Ovary (tissue), 7 donors: ENCODE measurements at regions not wholly inside any gene's neighbourhood (a gene's known extent, or its start where the extent isn't known, plus 50 kb on each side); places are given as distances from the start of the nearest gene placed in this dataset.

Experiments
- DNase-seq, 5 donors: peaks; one replicate each; pipeline ENCODE4 v3.0.0-alpha.2; 2019 to 2020
- H3K27ac ChIP-seq, 2 donors: fragments of 200-600 bp; one replicate each; pipeline versions ENCODE4 v1.5.1 to v1.8.0; 2019 to 2022
- H3K27me3 ChIP-seq: fragments of 200-600 bp; one replicate; pipeline ENCODE4 v1.8.0; 2022
- H3K36me3 ChIP-seq: fragments of 200-600 bp; sonication (generic); one replicate; pipeline ENCODE4 v1.5.1; 2019
- H3K4me1 ChIP-seq: one replicate; pipeline ENCODE4 v1.8.1; 2013; ENCODE audit warnings: mild to moderate bottlenecking, moderate library complexity; ENCODE audit not compliant: insufficient read depth
- H3K4me3 ChIP-seq: fragments of 200-600 bp; sonication (generic); one replicate; pipeline ENCODE4 v1.5.1; 2017
- H3K9me3 ChIP-seq, 2 donors: fragments of 200-600 bp in 1 of 2; sonication (generic) in 1 of 2; one replicate each; pipeline versions ENCODE4 v1.5.1 to v1.8.1; 2013 to 2019; ENCODE audit warnings: mild to moderate bottlenecking in 1 of 2, moderate library complexity in 1 of 2
- EP300 ChIP-seq: sonication (generic); formaldehyde crosslinking; IDR thresholded peaks from one replicate; pipeline ENCODE4 v1.6.1; 2017; ENCODE audit warnings: antibody characterized with exemption
- POLR2A ChIP-seq: fragments of 450-650 bp; IDR thresholded peaks from one replicate; pipeline ENCODE4 v1.6.1; 2017; ENCODE audit warnings: antibody characterized with exemption, mild to moderate bottlenecking, moderate library complexity
- WGBS, 3 donors: extraction: QIAGEN DNeasy Blood & Tissue Kit in 1 of 3; methylation state at CpG; one replicate each; pipeline versions ENCODE4 v1.1.5 to v1.1.7; 2013 to 2017; 5-methylcytosine and 5-hydroxymethylcytosine counted together
- intact Hi-C, 4 donors: fragments of 100-400 bp; cut with DNase I; formaldehyde crosslinking; loops; one replicate each; pipeline versions ENCODE4 v1.11.0 to v1.15.1; 2022 to 2023
- TF ChIP-seq, protein P1 (sequence below), 3 donors: fragments of 450-650 bp in 2 of 3; fragments of 200-600 bp in 1 of 3; IDR thresholded peaks; one replicate each; pipeline versions ENCODE4 v1.5.1 to v1.8.0; 2016 to 2022; ENCODE audit warnings: antibody characterized with exemption in 3 of 3, mild to moderate bottlenecking in 1 of 3
- donor health status: DM: no; HTN: no; CAD: no; lungs with moderate emphysema.
- donor health status: DM: no; HTN: no; CAD: no.
- donor health status: Bipolar disorder and iron deficiency.
- donor health status: DM: no; HTN: no; CAD: no.
- donor health status: DM: yes; HTN: yes; CAD: no.

DNA sequence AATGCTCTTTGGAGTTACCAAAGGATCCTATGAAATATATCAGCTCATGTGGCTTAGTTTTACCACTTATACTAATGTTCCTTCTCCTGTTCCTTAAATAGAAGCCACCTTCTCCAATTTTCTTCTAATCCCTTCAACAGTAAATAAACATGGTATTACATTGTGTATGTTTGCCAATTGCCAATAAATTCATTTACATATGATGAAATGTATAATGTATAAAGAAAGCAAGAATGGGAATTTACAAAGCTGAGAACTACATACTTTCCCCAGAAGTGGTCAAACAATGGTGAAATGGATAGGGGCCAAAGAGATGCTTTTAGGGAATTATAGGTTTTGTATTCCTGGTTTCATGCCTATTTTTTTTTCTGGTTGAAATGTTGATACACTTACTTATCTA, 894.2 kb upstream of the CRIM1 start:
- Histone ChIP-seq H3K9me3 (no peaks in the 10 kb centered on the region), H3K4me3 (no peak overlapping the region), H3K27ac (no peak overlapping the region), H3K36me3 (no peaks in the 10 kb centered on the region), H3K27me3 (no peaks in the 10 kb centered on the region), H3K4me1 (no peaks in the 10 kb centered on the region)
- no peak for TF ChIP-seq POLR2A
- TF ChIP-seq, protein P1, sequence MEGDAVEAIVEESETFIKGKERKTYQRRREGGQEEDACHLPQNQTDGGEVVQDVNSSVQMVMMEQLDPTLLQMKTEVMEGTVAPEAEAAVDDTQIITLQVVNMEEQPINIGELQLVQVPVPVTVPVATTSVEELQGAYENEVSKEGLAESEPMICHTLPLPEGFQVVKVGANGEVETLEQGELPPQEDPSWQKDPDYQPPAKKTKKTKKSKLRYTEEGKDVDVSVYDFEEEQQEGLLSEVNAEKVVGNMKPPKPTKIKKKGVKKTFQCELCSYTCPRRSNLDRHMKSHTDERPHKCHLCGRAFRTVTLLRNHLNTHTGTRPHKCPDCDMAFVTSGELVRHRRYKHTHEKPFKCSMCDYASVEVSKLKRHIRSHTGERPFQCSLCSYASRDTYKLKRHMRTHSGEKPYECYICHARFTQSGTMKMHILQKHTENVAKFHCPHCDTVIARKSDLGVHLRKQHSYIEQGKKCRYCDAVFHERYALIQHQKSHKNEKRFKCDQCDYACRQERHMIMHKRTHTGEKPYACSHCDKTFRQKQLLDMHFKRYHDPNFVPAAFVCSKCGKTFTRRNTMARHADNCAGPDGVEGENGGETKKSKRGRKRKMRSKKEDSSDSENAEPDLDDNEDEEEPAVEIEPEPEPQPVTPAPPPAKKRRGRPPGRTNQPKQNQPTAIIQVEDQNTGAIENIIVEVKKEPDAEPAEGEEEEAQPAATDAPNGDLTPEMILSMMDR (IDR thresholded peaks at IDR 0.05), result no peak
- no peak for TF ChIP-seq EP300
- intact Hi-C loops, result no loop called here
- DNase-seq, result no peak

DNA sequence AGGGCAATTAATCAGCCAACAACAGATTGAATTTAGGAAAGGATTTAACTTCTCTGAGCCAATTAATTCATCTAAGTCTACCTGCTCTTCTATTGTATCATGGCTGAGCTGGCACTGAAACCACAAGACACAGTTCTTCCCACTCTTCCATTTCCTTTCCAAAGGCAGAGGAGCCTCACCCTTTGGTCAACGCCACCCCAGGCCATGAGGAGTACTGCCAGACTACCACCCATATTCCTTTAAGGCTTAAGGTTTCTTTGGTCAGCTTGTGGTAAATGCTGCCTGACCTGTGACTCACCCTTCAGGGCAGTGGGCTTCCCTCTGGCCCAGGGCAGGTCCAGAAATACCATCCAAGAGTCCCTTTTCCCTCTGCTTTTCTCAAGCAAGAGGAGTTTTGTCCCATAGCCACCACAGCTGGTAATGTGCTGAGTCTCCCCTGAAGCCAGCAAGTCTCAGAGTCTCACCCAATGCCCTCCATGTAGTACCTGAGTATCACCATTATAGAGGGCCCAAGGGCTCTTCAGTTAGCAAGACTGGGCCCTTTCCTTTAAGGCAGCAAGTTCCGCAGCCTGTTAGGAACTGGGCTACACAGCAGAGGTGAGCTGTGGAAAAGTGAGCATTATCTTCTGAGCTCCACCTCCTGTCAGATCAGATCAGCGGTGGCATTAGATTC, 900.5 kb upstream of the CRIM1 start:
- no peak overlapping the region for H3K4me3 ChIP-seq
- H3K27me3 ChIP-seq, result no peaks in the 10 kb centered on the region
- TF ChIP-seq, protein P1 (IDR thresholded peaks at IDR 0.05), result no peak
- TF ChIP-seq POLR2A (no peak), EP300 (no peak)
- H3K9me3 ChIP-seq, result no peaks in the 10 kb centered on the region
- H3K4me1 ChIP-seq, result no peaks in the 10 kb centered on the region
- H3K27ac ChIP-seq, result no peak overlapping the region
- intact Hi-C loops, result no loop called here
- no peaks in the 10 kb centered on the region for H3K36me3 ChIP-seq
- no peak for DNase-seq
- WGBS, 3 donors, result 90 to 97% (median 92%) methylated on average over 3 of the region's 3 CpGs

DNA sequence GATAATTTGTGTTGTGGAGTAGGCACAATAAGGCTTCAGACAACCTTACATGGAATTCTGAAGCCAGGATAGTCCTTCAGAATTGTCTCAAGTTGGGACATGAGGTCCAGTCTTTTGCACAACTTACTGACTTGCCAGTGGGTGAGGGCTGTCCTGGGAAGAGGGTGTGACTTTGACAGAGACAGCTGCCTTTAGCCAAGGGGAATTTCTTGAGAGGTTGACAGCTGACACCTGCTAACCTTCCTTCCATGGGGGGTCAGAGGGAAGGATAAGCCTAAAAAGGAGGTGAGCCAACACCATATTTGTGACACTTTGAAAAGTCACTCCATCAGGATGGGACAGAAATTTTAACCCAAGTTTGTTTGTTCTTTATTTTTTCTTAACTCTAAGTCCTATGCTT, 907.8 kb upstream of the CRIM1 start:
- Histone ChIP-seq H3K9me3 (no peaks in the 10 kb centered on the region), H3K27ac (no peak overlapping the region), H3K27me3 (no peaks in the 10 kb centered on the region), H3K4me1 (no peaks in the 10 kb centered on the region), H3K36me3 (no peaks in the 10 kb centered on the region), H3K4me3 (no peak overlapping the region)
- TF ChIP-seq POLR2A, result no peak
- TF ChIP-seq, protein P1 (IDR thresholded peaks at IDR 0.05), result no peak
- no peak for TF ChIP-seq EP300
- DNase-seq, result no peak
- intact Hi-C loops, result no loop called here

DNA sequence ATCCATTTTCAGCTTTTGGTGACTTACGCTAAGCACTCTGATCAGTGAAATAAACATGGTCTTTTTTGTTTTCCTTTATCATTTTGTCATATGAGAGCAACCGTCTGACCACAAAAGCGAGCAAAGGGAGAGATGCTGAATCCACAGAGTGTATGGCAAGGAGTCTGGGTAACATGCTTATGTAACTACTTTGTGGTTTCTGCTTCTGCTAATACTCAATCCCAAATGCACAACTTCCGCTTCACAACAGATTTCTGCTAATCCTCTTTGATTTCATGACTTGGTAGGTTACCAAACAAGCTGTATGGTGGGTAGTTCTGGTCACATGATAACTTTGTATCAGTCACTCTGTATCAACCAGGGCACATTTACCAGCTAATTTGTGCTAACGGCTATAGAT, 908.4 kb upstream of the CRIM1 start:
- no peak for TF ChIP-seq POLR2A
- no peak for TF ChIP-seq EP300
- TF ChIP-seq, protein P1 (IDR thresholded peaks at IDR 0.05), result no peak
- Histone ChIP-seq H3K36me3 (no peaks in the 10 kb centered on the region), H3K4me3 (no peak overlapping the region), H3K9me3 (no peaks in the 10 kb centered on the region), H3K27ac (no peak overlapping the region), H3K4me1 (no peaks in the 10 kb centered on the region), H3K27me3 (no peaks in the 10 kb centered on the region)
- intact Hi-C loops, result no loop called here
- 77 to 91% (median 83%) methylated on average over 5 of the region's 5 CpGs for WGBS, 3 donors
- DNase-seq, result no peak
